ENCODE measurements at regions not wholly inside any gene's neighbourhood (a gene's known extent, or its start where the extent isn't known, plus 50 kb on each side); places are given as distances from the start of the nearest gene placed in this dataset.
"Not testable (repeated sequence)": the region's sequence is repeated elsewhere in the genome, so short reads cannot be mapped to it uniquely, and the experiment has no call there.

DNA sequence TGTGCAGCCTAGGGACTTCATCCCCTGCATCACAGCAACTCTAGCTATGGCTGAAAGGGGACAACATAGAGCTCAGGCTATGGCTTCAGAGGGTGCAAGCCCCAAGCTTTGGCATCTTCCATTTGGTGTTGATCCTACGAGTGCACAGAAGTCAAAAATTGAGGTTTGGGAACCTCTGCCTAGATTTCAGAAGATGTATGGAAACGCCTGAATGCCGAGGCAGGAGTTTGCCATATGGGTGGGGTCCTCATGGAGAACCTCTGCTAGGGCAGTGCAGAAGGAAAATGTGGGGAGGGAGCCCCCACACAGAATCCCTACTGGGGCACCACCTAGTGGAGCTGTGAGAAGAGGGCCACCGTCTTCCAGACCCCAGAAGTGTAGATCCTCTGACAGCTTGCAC is 543.0 kb upstream of the TPTE start:
- not testable (repeated sequence) for TF ChIP-seq POLR2A (IDR thresholded peaks at IDR 0.05)
- TF ChIP-seq, protein P1, sequence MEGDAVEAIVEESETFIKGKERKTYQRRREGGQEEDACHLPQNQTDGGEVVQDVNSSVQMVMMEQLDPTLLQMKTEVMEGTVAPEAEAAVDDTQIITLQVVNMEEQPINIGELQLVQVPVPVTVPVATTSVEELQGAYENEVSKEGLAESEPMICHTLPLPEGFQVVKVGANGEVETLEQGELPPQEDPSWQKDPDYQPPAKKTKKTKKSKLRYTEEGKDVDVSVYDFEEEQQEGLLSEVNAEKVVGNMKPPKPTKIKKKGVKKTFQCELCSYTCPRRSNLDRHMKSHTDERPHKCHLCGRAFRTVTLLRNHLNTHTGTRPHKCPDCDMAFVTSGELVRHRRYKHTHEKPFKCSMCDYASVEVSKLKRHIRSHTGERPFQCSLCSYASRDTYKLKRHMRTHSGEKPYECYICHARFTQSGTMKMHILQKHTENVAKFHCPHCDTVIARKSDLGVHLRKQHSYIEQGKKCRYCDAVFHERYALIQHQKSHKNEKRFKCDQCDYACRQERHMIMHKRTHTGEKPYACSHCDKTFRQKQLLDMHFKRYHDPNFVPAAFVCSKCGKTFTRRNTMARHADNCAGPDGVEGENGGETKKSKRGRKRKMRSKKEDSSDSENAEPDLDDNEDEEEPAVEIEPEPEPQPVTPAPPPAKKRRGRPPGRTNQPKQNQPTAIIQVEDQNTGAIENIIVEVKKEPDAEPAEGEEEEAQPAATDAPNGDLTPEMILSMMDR (IDR thresholded peaks at IDR 0.05): not testable (repeated sequence)

Data from stomach (tissue), 4 donors.